Left ventricle myocardium superior (tissue), 1 donor: ENCODE measurements at regions not wholly inside any gene's neighbourhood (a gene's known extent, or its start where the extent isn't known, plus 50 kb on each side); places are given as distances from the start of the nearest gene placed in this dataset. TPM values are rescaled to one million over a fixed set of nuclear protein-coding genes. Genes with fewer than 3 reads are reported as not detected.

Experiments
- ATAC-seq: fragments of 200-7000 bp; cut with Tn5 transposase; one replicate; pipeline ENCODE4 v1.9.1; 2020; ENCODE audit warnings: mild to moderate bottlenecking, moderate library complexity
- DNase-seq: peaks from one replicate; pipeline ENCODE4 v3.0.0-alpha.2; 2020
- intact Hi-C: fragments of 100-400 bp; cut with micrococcal nuclease; formaldehyde crosslinking; loops from one replicate; pipeline ENCODE4 v1.11.0; 2022
- microRNA-seq: library from miRNA; unstranded; fragments of <30 nt; microRNA quantifications from one replicate; pipeline ENCODE4 v1.2.0, GENCODE V29; 2020; ENCODE audit warnings: borderline number of aligned reads
- donor health status: DM: no; HTN: yes; CAD: no; lungs with severe emphysema.

DNA sequence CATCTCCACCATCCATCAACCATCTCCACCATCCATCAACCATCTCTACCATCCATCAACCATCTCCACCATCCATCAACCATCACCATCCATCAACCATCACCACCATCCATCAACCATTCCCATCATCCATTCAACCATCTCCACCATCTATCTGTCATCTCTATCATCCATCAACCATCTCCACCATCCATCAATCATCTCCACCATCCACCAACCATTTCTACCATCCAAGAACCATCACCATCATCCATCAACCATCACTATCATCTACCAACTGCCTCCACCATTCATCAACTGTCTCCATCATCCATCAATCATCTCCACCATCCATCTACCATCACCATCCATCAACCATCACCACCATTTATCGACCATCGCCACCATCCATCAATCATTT, 78.8 kb upstream of the CDH4 start:
- no peak for ATAC-seq
- DNase-seq: no peak
- intact Hi-C loops: no loop called here

DNA sequence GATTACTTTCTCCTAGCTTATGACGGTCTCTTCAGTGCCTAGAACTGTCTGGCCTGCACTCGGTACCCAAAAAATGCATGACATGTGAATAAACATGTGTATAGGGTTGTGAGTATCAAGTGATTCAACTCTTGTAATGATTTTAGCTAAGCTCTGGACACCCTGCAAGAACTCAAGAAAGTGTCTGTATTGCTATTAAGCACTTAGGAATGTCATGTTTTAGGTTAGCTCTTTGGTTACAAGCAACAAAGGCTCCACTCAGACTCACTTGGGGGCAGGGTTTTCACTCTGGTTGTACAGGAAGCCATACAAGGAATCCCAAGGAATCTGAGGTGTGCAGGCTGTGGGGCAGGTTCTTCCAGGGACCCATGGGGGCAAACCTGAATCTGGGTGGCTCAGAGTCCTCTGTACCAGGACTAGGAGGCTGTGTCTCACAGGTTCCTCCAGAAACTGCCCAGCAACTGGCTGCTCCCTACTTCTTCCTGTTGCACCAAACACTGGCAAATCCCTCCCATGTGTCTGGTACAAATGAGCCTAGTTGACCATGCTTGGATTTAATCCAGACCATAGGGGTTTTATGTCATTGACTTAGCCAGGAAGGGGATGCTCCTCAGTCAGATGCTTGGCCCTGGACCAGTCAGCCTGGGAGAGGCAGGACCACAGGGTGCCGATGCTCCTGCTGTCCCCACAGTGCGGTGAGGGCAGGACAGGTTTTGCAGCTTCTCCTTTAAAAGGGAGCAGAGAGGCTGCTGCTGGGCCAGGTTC, 77.9 kb upstream of the CDH4 start:
- intact Hi-C loops: no loop called here
- ATAC-seq: no peak
- no peak for DNase-seq

DNA sequence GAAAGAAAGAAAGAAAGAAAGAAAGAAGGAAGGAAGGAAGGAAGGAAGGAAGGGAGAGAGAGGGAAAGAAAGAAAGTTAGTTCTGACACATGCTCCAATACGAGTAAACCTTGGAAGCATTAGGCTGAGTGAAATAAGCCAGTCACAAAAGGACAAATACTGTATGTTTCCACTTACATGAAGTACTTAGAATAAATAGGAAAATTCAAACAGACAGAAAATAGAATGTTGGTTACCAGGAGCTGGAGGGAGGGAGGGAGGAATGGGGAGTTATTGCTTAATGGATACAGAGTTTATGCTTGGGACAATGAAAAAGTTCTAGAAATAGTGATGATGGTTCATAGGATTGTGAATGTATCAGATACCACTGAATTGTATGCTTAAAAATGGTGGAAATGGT, 75.2 kb upstream of the CDH4 start:
- DNase-seq (no peak), ATAC-seq (no peak)
- intact Hi-C loops: no loop called here

DNA sequence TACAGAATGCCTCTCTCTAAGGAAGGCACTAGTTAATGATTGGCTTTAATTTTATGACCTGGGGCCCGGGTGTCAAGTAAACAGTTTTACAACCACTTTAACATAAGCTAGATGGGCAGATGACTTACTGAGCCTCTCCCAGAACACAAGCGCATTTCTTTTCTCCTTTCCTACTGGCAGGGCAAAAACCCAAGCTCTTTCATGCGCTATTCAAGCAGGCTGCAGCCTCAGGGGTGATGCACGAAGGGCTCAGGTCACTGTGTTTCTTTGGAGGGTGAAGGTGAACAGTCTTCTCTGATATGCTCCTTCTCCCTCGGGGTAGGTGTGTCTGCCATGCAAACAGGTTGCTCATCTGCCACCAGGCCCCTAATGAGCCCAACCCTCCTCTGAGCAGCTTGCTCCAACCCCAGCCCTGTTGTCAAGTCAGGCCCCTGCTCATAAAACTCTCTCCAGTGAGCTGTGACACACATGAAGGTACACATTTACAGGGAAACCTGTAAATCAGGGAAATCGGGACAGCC, 73.5 kb upstream of the CDH4 start:
- ATAC-seq (no peak), DNase-seq (no peak)
- intact Hi-C loops: no loop called here

DNA sequence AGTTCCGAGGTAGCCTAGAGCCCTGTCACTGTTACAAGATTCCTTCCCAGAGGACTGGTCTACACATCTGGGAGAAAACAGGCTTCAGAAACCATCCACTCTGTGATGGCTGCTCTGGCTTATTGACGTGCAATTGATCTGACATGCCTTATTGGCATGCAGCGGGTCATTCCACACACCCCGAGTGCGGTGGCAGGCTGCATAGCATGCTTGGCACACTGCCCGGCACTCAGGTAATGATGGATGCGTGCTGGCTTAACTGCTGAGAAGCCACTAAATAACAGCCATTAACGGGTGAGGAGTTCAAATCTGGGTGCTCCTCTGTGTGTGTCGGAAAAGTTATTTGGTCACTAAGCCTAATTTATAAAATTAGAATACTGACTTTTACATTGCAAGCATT, 67.9 kb upstream of the CDH4 start:
- DNase-seq: no peak
- intact Hi-C loops: no loop called here
- ATAC-seq: no peak

DNA sequence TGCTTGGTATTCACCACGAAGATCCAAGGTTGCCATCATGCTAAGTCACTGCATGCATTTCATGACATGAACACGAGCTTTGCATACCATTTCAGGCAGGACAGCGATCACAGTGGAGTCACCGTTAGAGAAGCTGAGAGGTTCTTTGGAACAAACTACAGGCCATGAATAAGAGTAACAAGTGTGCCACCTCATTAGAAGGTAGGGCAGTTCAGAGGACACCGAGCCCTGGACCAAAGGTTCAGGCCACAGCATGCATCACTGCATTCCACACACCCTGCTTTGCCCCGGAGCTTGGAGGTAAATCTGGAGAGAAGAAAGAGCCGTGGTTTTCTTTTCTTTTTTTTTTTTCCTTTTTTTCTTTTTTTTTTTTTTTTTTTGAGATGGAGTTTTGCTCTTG, 66.9 kb upstream of the CDH4 start:
- intact Hi-C loops: no loop called here
- ATAC-seq: no peak
- no peak for DNase-seq

DNA sequence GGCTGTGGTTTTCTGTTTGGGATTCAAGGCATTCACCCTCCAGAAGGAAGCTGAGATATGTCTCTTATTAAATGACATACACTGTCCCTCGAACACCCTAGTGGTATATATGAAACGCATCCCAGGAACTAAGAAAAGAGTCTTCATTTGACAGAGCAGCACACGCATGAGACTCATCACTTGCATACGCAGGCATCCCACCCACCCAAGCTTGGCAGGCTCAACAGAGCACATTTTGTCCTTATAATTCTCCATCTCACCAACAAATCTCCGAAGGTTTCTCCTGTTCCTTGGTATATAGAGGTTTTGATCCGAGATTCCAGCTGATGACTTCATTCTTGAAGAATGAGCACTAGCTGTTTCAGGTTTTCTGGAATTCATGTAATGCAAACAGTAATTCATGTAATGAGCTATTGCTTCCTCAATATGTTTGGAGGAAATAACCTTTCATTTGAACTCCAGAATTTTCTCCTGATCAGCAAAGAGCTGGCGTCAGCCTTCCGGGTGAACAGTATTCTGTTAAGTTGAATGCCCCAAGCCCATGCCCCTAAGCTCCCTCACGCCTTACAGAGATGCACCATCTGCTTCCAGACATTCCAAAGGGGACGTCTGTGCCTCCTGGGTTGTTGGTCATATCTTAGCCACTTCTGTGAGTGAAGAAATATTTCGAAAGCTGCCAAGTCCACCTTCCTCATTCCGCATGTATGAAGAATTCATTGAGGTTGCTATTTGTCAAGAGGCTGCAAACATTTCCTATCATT, 66.0 kb upstream of the CDH4 start:
- DNase-seq (no peak), ATAC-seq (no peak)
- intact Hi-C loops: no loop called here

DNA sequence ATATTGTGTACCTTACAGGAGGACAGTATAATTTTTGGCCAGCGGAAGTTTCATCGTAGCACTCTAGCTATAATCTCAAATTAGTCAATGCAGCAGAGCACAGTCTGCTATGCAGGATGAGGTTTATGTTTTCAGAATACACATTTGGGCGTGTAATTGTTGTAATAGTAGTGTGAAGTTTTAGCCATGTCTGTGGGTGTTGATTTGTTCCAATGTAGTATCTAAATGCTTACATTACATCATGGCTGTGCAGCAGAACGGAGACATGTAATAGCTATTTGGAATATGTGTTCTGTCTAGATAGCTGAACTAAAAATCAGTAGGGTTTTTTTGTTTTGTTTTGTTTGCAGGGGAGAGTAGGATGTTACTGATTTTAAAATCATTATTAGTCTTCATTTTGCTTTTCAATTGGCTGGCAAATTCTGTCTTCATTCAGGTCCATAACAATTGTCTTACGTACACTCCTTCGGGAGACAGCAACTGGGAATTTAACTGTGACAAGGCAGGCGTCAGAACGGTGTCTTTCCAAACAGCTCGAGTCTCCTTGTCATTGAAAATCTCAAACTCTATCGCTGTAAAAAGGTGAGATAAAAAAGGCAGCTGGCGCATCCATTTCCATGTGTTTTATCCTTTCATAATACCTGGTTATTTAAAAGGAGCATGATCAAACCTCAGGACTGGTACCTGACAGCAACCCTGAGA, 65.1 kb upstream of the CDH4 start:
- DNase-seq: no peak
- no peak for ATAC-seq
- intact Hi-C loops: no loop called here

DNA sequence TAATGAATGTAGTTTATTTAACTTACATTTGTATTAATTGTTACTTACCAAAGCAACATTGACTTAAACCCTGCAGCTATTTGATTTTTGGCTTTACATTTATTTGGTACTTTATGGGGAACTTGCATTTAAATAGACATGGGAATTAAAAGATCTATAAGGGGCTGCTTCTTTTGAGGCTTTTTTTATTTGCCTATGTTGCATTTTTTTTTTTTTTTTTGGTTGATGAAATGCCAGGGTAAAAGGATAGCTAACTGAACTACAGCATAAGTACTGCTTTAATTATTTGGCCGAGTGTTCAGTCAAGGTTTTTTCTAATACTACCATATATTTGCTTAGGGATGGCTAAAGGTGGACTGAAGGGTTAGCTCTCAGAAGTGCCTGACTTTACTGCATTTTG, 62.5 kb upstream of the CDH4 start:
- intact Hi-C loops: no loop called here
- ATAC-seq: no peak
- no peak for DNase-seq

DNA sequence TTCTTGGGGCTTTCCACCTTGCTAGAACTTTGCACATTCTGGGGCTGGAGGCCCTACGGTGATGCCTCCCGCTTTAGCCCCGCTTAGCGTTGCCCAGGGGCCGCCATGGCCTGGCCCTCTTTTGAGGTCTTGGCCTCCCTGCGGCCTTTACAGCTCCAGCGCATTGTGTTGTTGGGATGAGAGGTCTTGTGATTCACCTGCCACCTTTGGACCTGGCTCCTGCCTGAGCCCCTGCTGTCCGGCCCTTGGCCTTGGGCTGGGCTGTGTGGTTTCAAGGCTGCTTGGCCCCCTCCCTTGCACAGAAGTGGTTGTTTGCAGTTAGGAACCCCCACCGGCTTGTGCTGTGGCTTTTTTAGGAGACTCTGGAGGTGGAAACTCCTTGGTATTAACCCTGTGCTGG, 61.0 kb upstream of the CDH4 start:
- no peak for ATAC-seq
- DNase-seq: no peak
- intact Hi-C loops: no loop called here

DNA sequence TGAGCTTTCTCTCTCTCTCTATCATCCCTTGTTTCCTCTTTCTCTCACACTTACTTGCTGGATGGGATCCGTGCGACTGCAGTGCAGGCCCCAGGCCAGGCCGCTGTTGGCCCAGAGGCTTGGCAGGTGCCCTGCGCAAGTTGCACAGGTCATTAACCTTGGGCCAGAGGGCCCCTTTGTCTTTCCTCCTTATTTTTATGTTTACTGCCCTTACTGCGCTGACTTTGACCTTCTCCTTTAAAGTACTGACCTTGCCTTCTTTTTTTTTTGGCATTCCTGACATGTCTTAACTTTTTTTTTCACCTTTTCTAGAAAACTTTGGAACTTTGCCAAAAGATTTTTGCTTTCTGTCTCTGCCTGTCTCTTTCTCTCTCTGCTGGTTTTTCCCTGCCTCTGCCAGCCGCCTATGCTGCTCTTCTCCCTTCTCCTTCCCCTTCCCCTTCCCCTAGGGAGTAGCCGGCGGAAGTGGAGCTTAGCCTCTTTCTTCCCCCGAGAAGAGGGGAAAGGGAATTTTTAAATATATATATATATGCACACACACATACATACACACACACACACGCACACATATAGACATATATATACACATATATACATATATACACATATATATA, 59.6 kb upstream of the CDH4 start:
- no peak for ATAC-seq

DNA sequence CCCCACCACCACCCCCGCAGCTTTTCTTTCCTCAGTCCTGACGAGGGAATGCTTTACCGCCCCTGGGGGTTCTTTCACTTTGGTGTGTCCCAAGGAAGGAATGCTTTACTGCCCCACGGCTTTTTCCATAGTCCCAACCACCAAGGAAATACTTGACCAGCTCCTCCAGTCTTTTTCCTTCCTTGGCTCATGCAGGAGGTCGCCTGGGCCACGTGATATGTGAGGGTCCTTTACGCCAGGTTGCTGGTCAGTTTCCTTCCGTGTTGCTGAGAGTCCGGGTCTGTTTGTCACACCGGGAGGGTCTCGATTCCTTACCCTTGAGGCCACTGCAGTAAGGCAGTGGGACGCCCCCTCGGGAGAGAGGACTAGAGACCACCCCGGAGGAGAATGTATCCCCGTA, 58.9 kb upstream of the CDH4 start:
- no peak for ATAC-seq
- intact Hi-C loops: no loop called here
- no peak for DNase-seq

More for the DNA sequence above, 59.6 kb upstream of the CDH4 start:
- DNase-seq: no peak
- intact Hi-C loops: no loop called here

Small RNA genes in the stretch of these regions (microRNA-seq; reads per million reads assigned to microRNA genes)
- gene MIR4533 (not detected), gene MIR548AG2 (not detected), gene MIR646 (not detected)
